ENCODE measurements at regions not wholly inside any gene's neighbourhood (a gene's known extent, or its start where the extent isn't known, plus 50 kb on each side); places are given as distances from the start of the nearest gene placed in this dataset.

- TF ChIP-seq PRDM15 (CRISPR knock-in tag; IDR thresholded peaks at IDR 0.05) (no peak), SREBF2 (IDR thresholded peaks at IDR 0.05; ENCODE audit: low read length) (no peak), JUND (IDR thresholded peaks at IDR 0.05; ENCODE audit: low read depth, low read length) (peak; percentile 84; the same call in 1 of the 2 replicates), BCLAF1 (IDR thresholded peaks at IDR 0.05) (no peak), MTA3 (IDR thresholded peaks at IDR 0.05; ENCODE audit: borderline replicate concordance, low read length) (peak; percentile 90; the same call in 1 of the 2 replicates), STAT3 (IDR thresholded peaks at IDR 0.05; ENCODE audit: low read depth, low read length) (peak; percentile 67; the same call in 1 of the 2 replicates), RELA (IDR thresholded peaks at IDR 0.05; ENCODE audit: borderline replicate concordance, partially characterized antibody) (peak; percentile 92), NFYB (IDR thresholded peaks at IDR 0.05; ENCODE audit: insufficient read depth, low read depth, low read length) (no peak), NR2F1 (conservative IDR thresholded peaks at IDR 0.05) (peak; percentile 96), ATF2 (IDR thresholded peaks at IDR 0.05; ENCODE audit: low read length) (peak; percentile 95), MXI1 (IDR thresholded peaks at IDR 0.05; ENCODE audit: low read depth, low read length) (peak; percentile 59; the same call in 1 of the 2 replicates), ZNF24 (IDR thresholded peaks at IDR 0.05) (peak; percentile 76), IRF4 (IDR thresholded peaks at IDR 0.05; ENCODE audit: low read depth, low read length) (peak; percentile 99), TCF3 (IDR thresholded peaks at IDR 0.05; ENCODE audit: borderline replicate concordance, insufficient read depth, low read depth, low read length) (peak; percentile 82), SRF (IDR thresholded peaks at IDR 0.05; ENCODE audit: low read depth in 2 of 2, low read length in 2 of 2) (peak in 1 of 2 experiments; percentile 88; a peak in 2 of 4 replicates), SP1 (IDR thresholded peaks at IDR 0.05; ENCODE audit: low read depth, low read length) (peak; percentile 72), RFX5 (IDR thresholded peaks at IDR 0.05; ENCODE audit: low read depth, low read length) (no peak), PAX5 (IDR thresholded peaks at IDR 0.05; ENCODE audit: borderline replicate concordance, low read depth, low read length) (peak; percentile 88; the same call in 1 of the 2 replicates), SMAD5 (IDR thresholded peaks at IDR 0.05; ENCODE audit: low read depth) (no peak), CREB1 (IDR thresholded peaks at IDR 0.05; ENCODE audit: low read depth) (peak; percentile 76)
Observed at GRCh38 chr6:14875481-14876063, 370.3 kb upstream of the JARID2 start (continued).

Data from GM12878 (cell line).